Hepatocyte (in vitro differentiated cells): ENCODE measurements at regions not wholly inside any gene's neighbourhood (a gene's known extent, or its start where the extent isn't known, plus 50 kb on each side); places are given as distances from the start of the nearest gene placed in this dataset.

Experiments
- CTCF ChIP-seq: fragments of 200-600 bp; sonication (generic); IDR thresholded peaks from 2 replicates; pipeline ENCODE4 v1.5.1; 2016; ENCODE audit warnings: antibody characterized with exemption, mild to moderate bottlenecking; ENCODE audit not compliant: poor library complexity
- EZH2 ChIP-seq: fragments of 200-600 bp; sonication (generic); IDR thresholded peaks from 2 replicates; pipeline ENCODE4 v1.6.1; 2016; ENCODE audit warnings: antibody characterized with exemption, mild to moderate bottlenecking, borderline replicate concordance

GRCh38 chr11:97009613-97010012 lies 619.8 kb downstream of the JRKL start:
- no peak for TF ChIP-seq CTCF
- TF ChIP-seq EZH2, result no peak
